ENCODE measurements at regions not wholly inside any gene's neighbourhood (a gene's known extent, or its start where the extent isn't known, plus 50 kb on each side); places are given as distances from the start of the nearest gene placed in this dataset.

DNA sequence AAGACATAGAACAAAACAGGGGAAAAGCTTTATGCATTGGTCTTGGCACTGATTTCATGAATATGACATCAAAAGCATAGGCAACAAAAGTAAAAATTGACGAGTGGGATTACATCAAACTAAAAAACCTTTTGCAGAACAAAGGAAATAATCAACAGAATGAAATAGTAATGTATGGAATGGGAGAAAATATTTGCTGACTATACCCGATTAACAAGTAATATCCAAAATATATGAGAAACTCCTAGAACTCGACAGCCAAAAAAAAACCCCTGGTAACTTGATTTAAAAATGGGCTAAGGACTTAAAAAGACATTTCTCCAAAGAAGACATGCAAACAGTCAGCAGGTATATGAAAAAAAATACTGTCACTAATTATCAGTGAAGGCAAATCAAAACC lies 231.7 kb upstream of the MAN1A1 start (continued):
- TF ChIP-seq RFX5 (IDR thresholded peaks at IDR 0.05; ENCODE audit: borderline replicate concordance, low read depth, low read length) (no peak), ATF2 (IDR thresholded peaks at IDR 0.05; ENCODE audit: low read length) (no peak), POLR2A (IDR thresholded peaks at IDR 0.05; ENCODE audit: control extremely low read depth in 1 of 2, low read depth in 2 of 2, low read length in 2 of 2) (no peak)
